HEK293T (cell line): ENCODE measurements at regions not wholly inside any gene's neighbourhood (a gene's known extent, or its start where the extent isn't known, plus 50 kb on each side); places are given as distances from the start of the nearest gene placed in this dataset.

Experiments used
- BHLHE40 ChIP-seq: fragments of 450-650 bp; IDR thresholded peaks from 2 replicates; pipeline ENCODE4 v1.6.1; 2016; ENCODE audit warnings: mild to moderate bottlenecking, moderate library complexity, borderline replicate concordance
- CTBP1 ChIP-seq: fragments of 450-650 bp; IDR thresholded peaks from 2 replicates; pipeline ENCODE4 v1.6.1; 2016; ENCODE audit warnings: borderline replicate concordance
- ELF4 ChIP-seq: fragments of 450-650 bp; IDR thresholded peaks from 2 replicates; pipeline ENCODE4 v1.6.1; 2017; ENCODE audit warnings: antibody characterized with exemption
- FOXA1 ChIP-seq: fragments of 450-650 bp; IDR thresholded peaks from 2 replicates; pipeline ENCODE4 v1.6.1; 2016; ENCODE audit warnings: mild to moderate bottlenecking
- FOXM1 ChIP-seq: fragments of 450-650 bp; IDR thresholded peaks from 2 replicates; pipeline ENCODE4 v1.6.1; 2017; ENCODE audit warnings: mild to moderate bottlenecking, borderline replicate concordance
- LEF1 ChIP-seq: fragments of 450-650 bp; IDR thresholded peaks from 2 replicates; pipeline ENCODE4 v1.6.1; 2017; ENCODE audit warnings: mild to moderate bottlenecking, borderline replicate concordance
- SP1 ChIP-seq: fragments of 450-650 bp; IDR thresholded peaks from 2 replicates; pipeline ENCODE4 v1.6.1; 2017
- SUZ12 ChIP-seq: fragments of 450-650 bp; IDR thresholded peaks from 2 replicates; pipeline ENCODE4 v1.6.1; 2016; ENCODE audit warnings: mild to moderate bottlenecking
- TARDBP ChIP-seq: fragments of 450-650 bp; IDR thresholded peaks from 2 replicates; pipeline ENCODE4 v1.6.1; 2016
- ZNF384 ChIP-seq: fragments of 450-650 bp; IDR thresholded peaks from 2 replicates; pipeline ENCODE4 v1.6.1; 2016
- TF ChIP-seq, protein P1 (sequence below): fragments of 450-650 bp; IDR thresholded peaks from 2 replicates; pipeline ENCODE4 v1.6.1; 2016

DNA sequence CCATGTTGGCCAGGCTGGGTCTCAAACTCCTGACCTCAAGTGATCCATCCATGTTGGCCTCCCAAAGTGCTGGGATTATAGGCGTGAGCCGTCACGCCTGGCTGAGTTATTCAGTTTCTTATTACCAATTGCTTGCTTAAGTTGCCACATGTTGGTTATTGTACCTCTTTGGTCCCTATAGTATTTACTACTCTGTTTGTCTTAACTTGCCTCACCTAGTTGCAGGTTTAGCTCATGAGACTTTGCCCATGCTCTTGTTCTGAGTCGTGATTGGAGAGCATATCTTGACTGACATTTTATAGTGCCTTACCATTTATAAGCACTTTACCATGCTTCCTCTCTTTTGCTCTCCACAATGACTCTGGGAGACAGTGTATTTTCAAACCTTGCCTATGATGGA is 134.2 kb upstream of the HDGFL1 start:
- no peak for TF ChIP-seq LEF1
- no peak for TF ChIP-seq ELF4
- TF ChIP-seq FOXM1 = no peak
- TF ChIP-seq SP1 = no peak
- TF ChIP-seq CTBP1 = no peak
- no peak for TF ChIP-seq ZNF384
- no peak for TF ChIP-seq TARDBP
- TF ChIP-seq, protein P1, sequence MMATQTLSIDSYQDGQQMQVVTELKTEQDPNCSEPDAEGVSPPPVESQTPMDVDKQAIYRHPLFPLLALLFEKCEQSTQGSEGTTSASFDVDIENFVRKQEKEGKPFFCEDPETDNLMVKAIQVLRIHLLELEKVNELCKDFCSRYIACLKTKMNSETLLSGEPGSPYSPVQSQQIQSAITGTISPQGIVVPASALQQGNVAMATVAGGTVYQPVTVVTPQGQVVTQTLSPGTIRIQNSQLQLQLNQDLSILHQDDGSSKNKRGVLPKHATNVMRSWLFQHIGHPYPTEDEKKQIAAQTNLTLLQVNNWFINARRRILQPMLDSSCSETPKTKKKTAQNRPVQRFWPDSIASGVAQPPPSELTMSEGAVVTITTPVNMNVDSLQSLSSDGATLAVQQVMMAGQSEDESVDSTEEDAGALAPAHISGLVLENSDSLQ = no peak
- no peak for TF ChIP-seq FOXA1
- TF ChIP-seq BHLHE40 = no peak
- no peak for TF ChIP-seq SUZ12
